ENCODE measurements at regions not wholly inside any gene's neighbourhood (a gene's known extent, or its start where the extent isn't known, plus 50 kb on each side); places are given as distances from the start of the nearest gene placed in this dataset.
"Not testable (repeated sequence)": the region's sequence is repeated elsewhere in the genome, so short reads cannot be mapped to it uniquely, and the experiment has no call there.

- H3T11ph ChIP-seq (ENCODE audit: low read length); H2BK5ac ChIP-seq (ENCODE audit: insufficient read length, low read length); H3K4ac ChIP-seq (ENCODE audit: low read depth, low read length); H3K79me1 ChIP-seq (ENCODE audit: insufficient read depth, low read depth, low read length, poor library complexity, severe bottlenecking); H3K27me3 Mint-ChIP-seq (ENCODE audit: low read depth); H3K79me2 ChIP-seq (ENCODE audit: insufficient read depth, low read length); DNase-seq; H4K20me1 ChIP-seq (ENCODE audit: control insufficient read depth, insufficient read depth, insufficient read length); H3K56ac ChIP-seq (ENCODE audit: insufficient read length, low read depth, low read length); H3K27ac Mint-ChIP-seq; H3K27me3 ChIP-seq (ENCODE audit: insufficient read depth, low read length); H2BK15ac ChIP-seq (ENCODE audit: low read depth, low read length); H2BK12ac ChIP-seq (ENCODE audit: insufficient read length, low read depth, low read length); H2BK20ac ChIP-seq (ENCODE audit: low read depth, low read length, poor library complexity, severe bottlenecking); H4K5ac ChIP-seq (ENCODE audit: insufficient read length, low read depth, low read length); H2AK5ac ChIP-seq (ENCODE audit: insufficient read length, low read length); H3K14ac ChIP-seq (ENCODE audit: insufficient read depth, low read length); H3K23ac ChIP-seq (ENCODE audit: insufficient read length, low read depth, low read length); H3K4me3 Mint-ChIP-seq; H3K4me1 ChIP-seq (ENCODE audit: insufficient read depth, low read length); H2AFZ ChIP-seq (ENCODE audit: low read length); H3K18ac ChIP-seq (ENCODE audit: insufficient read length, low read depth, low read length); H3K9ac ChIP-seq (ENCODE audit: extremely low read depth, insufficient read length, low read length); H3K23me2 ChIP-seq (ENCODE audit: insufficient read length, low read depth, low read length, poor library complexity, severe bottlenecking); H3K27ac ChIP-seq (ENCODE audit: insufficient read length, low read depth, low read length); H4K8ac ChIP-seq (replicated peaks; ENCODE audit: insufficient read length, low read depth, low read length); H4K91ac ChIP-seq (ENCODE audit: insufficient read length, low read depth, low read length); H3K9me3 ChIP-seq (ENCODE audit: control insufficient read depth, low read depth, low read length); H2BK120ac ChIP-seq (ENCODE audit: low read depth, low read length, poor library complexity, severe bottlenecking); H3K4me2 ChIP-seq (ENCODE audit: insufficient read depth, insufficient read length, low read length): not testable (repeated sequence)
- no CpG with 5 or more reads among the region's 14 CpGs for WGBS (ENCODE audit: extremely low coverage, insufficient read length, low lambda C conversion rate)
- Mint-ChIP-seq H3K36me3 (ENCODE audit: insufficient read depth in 1 of 3, low read depth in 3 of 3) (peaks cover 0 to 15% (median 7%) of the 10 kb centered on the region in 3 experiments; a peak in 6 of 7 replicates), H3K9me3 (peaks cover 9 to 11% of the 10 kb centered on the region in 2 experiments), H3K4me1 (peaks cover 34 to 40% of the 10 kb centered on the region in 2 experiments)
- TF ChIP-seq CTCF (conservative IDR thresholded peaks at IDR 0.05) = 0 out of 3 replicates have a peak, but pooled peaks have one; percentile 12
Observed at GRCh38 chr11:134937193-134937592, 525.2 kb upstream of the B3GAT1 start.
